Stimulated activated CD4-positive, alpha-beta T cell treated with anti-CD3 and anti-CD28 coated beads, Interleukin-12 subunit alpha, Interleukin-12 subunit beta, amount 100 ng/mL, for 4 hours (primary cell): ENCODE measurements at regions not wholly inside any gene's neighbourhood (a gene's known extent, or its start where the extent isn't known, plus 50 kb on each side); places are given as distances from the start of the nearest gene placed in this dataset.

Experiments used
- DNase-seq: peaks from one replicate; pipeline ENCODE4 v3.0.0-alpha.2; 2020

- no peak for DNase-seq
These were observed 111.8 kb upstream of the IGF1 start for GRCh38 chr12:102592134-102592533.

- no peak for DNase-seq
These were observed 92.9 kb upstream of the IGF1 start for GRCh38 chr12:102573237-102573636.

GRCh38 chr12:102571889-102572288 is 91.5 kb upstream of the IGF1 start:
- DNase-seq = no peak

GRCh38 chr12:102570256-102570655 is 89.9 kb upstream of the IGF1 start:
- DNase-seq = no peak

- DNase-seq = no peak
These were observed 89.4 kb upstream of the IGF1 start for GRCh38 chr12:102569803-102570202.

- no peak for DNase-seq
These were observed 87.9 kb upstream of the IGF1 start for GRCh38 chr12:102568276-102568675.

GRCh38 chr12:102567031-102567985 is 86.9 kb upstream of the IGF1 start:
- no peak for DNase-seq

- no peak for DNase-seq
These were observed 85.2 kb upstream of the IGF1 start for GRCh38 chr12:102565555-102565954.

- no peak for DNase-seq
These were observed 83.7 kb upstream of the IGF1 start for GRCh38 chr12:102564026-102564425.

- no peak for DNase-seq
These were observed 82.6 kb upstream of the IGF1 start for GRCh38 chr12:102562836-102563425.

- DNase-seq = no peak
These were observed 70.8 kb upstream of the IGF1 start for GRCh38 chr12:102551186-102551585.

GRCh38 chr12:102549691-102550090 is 69.3 kb upstream of the IGF1 start:
- no peak for DNase-seq

GRCh38 chr12:102548543-102548942 is 68.2 kb upstream of the IGF1 start:
- no peak for DNase-seq

- DNase-seq = no peak
These were observed 63.4 kb upstream of the IGF1 start for GRCh38 chr12:102543494-102544485.

- DNase-seq = no peak
These were observed 62.6 kb upstream of the IGF1 start for GRCh38 chr12:102542816-102543440.

GRCh38 chr12:102540815-102541385 is 60.5 kb upstream of the IGF1 start:
- DNase-seq = no peak

GRCh38 chr12:102539651-102540553 is 59.5 kb upstream of the IGF1 start:
- no peak for DNase-seq

- DNase-seq = no peak
These were observed 54.9 kb upstream of the IGF1 start for GRCh38 chr12:102535306-102535705.

- no peak for DNase-seq
These were observed 54.5 kb upstream of the IGF1 start for GRCh38 chr12:102534899-102535298.

- no peak for DNase-seq
These were observed 53.3 kb upstream of the IGF1 start for GRCh38 chr12:102533483-102534215.
